Myocyte (in vitro differentiated cells): ENCODE measurements at regions not wholly inside any gene's neighbourhood (a gene's known extent, or its start where the extent isn't known, plus 50 kb on each side); places are given as distances from the start of the nearest gene placed in this dataset.
A peak's percentile ranks its signal among the peaks of the same experiment; 100 is the strongest.

ENCODE experiments used
- DNase-seq: peaks from one replicate; pipeline ENCODE4 v3.0.0-alpha.2; 2012; ENCODE audit warnings: low read depth

- no peak for DNase-seq
These were observed 225.3 kb upstream of the POT1 start for GRCh38 chr7:125154930-125155329.

GRCh38 chr7:125149151-125149550 is 219.5 kb upstream of the POT1 start:
- DNase-seq = no peak

DNA sequence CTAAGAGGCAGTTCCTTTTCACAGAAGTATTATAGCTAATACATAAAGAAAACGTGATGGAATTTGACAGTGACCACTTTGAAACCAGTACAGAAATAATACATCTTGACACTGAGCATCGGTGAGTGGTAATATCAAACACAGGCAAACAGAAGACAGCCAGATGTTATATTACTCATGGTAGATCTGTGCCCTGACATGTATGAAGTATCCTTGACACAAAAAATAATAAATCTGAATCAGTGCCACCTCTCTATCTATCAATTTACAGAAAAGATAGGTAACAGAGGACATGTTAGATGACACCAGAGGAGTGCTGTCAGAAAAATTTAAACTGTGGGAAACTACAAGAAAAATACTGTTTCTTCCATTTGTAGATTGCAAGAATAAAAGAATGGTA is 217.4 kb upstream of the POT1 start:
- no peak for DNase-seq

DNA sequence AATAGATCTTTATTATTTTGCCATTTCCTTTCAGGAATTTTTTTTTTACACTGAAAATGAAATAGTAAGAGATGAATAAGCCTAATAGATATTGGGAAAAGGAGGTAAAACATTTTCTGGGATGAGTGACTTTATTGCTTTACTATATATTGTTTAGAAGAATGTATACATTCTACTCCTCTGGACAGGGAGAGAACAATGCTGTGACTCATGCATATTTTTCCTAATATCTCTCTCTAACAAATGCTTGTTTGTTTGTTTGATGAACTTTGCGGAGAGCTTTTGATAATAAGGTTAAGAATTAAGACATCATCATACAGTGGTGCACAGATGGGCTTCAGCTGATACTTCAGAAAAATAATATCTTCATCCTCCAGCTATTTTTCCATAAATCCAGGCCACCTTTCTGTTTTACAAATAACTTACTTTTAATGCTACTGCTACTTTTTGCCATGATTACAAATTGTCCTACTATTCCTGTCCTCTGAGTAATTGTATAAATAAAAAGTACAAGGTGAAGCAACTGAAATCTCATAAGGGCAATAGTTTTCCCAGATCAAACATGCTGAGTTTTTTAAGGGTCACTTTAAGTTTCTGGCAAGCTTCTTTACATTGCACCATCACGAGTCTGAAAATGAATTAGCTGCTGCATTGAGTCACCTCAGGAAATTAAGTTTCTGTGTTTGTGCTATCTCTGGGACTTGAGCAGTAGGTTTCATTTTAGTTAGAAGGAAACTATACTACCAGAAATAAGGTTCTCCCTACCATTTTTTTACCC is 207.3 kb upstream of the POT1 start:
- no peak for DNase-seq

DNA sequence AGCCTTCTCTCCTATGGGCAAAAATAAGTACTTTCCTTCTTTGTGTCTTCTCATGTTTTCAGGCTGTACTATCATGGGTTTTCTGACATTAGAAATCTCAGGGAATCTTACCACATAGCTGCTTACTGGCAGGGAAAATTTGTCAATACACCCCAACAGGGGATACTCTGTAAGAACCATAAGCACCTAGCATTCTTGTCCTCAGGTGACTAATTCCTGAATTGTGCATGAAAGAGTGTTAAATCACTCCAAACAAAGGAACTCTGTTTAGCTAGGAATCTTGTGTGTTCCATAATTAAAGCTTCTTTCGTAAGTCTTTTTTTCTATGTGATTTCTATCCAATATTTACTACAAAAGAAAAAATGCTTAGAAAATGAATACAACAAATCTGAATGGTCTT is 206.7 kb upstream of the POT1 start:
- DNase-seq = no peak

- no peak for DNase-seq
These were observed 200.5 kb upstream of the POT1 start for GRCh38 chr7:125130173-125130572.

DNA sequence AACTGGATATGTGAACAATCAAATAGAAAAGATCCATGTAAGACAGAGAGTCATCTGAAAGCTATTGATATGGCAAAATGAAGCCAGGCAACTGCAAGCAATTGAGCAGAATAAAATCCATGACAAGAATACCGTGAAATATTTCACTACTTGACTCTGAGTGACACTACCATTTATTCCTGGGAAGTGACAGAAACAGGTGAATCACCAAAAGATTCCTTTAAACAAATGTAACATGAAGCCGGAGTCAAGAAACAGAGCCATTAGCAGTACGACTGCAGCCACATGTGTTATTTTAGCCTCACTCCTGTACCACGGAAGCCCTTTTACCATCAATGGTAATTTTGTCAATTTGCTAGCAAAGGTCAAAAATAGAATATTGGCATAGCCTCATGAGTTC is 197.7 kb upstream of the POT1 start:
- DNase-seq = peak; percentile 16

GRCh38 chr7:125126376-125126775 is 196.8 kb upstream of the POT1 start:
- DNase-seq = no peak

- DNase-seq = no peak
These were observed 195.7 kb upstream of the POT1 start for GRCh38 chr7:125125315-125125714.

GRCh38 chr7:125122173-125122572 is 192.5 kb upstream of the POT1 start:
- DNase-seq = no peak

GRCh38 chr7:125119559-125120115 is 190.0 kb upstream of the POT1 start:
- no peak for DNase-seq

GRCh38 chr7:125118444-125118843 is 188.8 kb upstream of the POT1 start:
- no peak for DNase-seq

GRCh38 chr7:125112850-125113249 is 183.2 kb upstream of the POT1 start:
- DNase-seq = no peak

DNA sequence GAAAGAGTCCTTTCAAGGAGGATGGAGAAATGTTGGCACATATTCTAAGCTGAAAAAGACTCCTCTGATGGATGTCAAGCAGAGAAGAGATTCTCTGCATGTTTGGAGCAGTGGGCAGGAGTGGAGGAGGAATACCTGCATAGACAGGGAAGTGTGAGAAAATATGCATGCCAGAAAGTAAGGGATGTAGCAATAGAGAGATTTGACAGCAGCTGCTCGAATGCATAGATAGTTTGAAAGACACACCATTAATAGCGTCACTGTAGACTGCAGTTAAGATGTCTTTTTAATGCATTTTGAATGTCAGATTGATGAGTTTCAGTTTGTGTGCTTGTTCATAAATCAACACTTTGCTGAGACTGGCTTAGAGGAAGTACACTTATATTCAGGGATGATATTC is 169.9 kb upstream of the POT1 start:
- no peak for DNase-seq

DNA sequence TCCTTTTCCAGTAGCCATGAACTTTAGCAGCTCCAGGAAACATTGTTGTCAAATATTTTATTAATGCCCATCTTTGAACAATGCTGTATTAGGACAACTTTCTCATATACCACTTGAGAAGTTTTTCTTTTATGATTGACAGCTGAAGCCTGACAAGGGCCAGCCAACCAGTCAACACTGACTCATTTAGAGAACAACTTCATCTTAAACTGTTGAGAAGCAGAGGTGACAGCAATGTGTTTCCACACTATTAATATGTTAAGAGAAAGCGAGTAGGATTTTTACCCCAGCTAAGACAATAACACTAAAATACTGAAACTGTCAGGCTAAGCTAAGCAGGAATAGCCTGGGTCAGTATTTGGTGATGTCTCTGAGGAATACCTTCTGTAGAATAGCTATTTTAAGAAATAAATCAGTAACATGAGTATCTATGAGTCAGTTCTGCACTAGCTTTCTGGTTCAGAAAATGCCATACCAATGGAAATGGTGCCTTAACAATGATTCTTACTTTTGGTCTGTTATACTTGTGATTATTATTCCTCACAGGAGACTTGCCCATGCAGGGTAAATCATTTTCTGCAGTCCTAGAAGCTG is 168.8 kb upstream of the POT1 start:
- DNase-seq = peak; percentile 4

GRCh38 chr7:125090596-125090995 is 161.0 kb upstream of the POT1 start:
- DNase-seq = no peak

DNA sequence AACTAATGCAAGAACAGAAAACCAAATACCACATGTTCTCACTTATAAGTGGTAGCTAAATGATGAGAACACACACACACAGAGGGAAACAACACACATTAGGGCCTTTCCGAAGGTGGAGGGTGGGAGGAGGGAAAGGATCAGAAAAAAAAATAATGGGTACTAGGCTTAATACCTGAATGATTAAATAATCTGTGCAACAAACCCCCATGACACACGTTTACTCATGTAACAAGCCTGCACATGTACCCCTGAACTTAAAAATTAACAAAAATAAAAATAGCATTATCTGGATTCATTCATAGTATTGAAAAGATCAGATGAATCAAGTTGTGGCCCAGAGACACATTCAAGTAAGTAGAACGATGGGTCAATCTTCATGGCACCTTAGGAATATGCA is 159.5 kb upstream of the POT1 start:
- DNase-seq = no peak

GRCh38 chr7:125088555-125088954 is 158.9 kb upstream of the POT1 start:
- DNase-seq = no peak

GRCh38 chr7:125085084-125085483 is 155.5 kb upstream of the POT1 start:
- DNase-seq = no peak

DNA sequence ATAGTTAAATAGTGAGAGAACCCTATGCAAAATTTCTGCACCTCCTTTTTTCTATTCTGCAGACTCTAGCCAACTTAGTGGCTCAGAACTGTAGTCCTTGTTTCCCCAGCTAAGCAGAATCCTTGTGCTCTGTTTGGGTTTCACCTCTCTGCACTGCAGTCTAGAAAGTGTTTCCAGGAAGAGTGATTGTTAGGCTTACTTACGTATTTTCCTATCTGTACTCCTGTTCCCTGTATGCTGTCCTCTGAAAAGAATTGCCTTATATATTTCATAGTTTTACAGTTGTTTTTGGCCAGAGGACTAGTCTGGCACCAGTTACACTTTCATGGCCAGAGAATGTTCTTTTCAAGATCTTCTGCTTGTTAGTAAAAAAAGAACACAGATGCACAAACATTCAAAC is 154.6 kb upstream of the POT1 start:
- no peak for DNase-seq

- DNase-seq = no peak
These were observed 144.5 kb upstream of the POT1 start for GRCh38 chr7:125074141-125074540.

GRCh38 chr7:125065546-125065945 is 135.9 kb upstream of the POT1 start:
- DNase-seq = no peak

DNA sequence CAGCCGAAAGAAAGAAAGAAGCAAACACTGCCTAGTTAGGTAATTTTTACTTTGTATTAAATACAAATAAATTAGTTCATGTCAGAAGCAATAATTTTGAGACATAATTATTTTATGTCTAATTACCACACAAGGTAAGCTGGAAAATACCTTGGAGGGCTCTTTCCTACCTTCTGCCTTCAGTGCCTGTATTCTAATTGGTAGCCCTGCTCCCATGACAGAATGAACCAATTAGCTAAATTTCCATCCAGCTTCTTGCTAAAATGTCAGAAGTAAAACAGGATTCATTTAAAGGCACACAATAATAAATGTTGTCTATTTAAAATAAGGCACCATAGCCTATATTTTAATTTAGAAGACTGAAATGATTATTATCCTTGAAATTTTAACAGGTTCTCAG is 135.4 kb upstream of the POT1 start:
- no peak for DNase-seq
